A673 (cell line): ENCODE measurements at regions not wholly inside any gene's neighbourhood (a gene's known extent, or its start where the extent isn't known, plus 50 kb on each side); places are given as distances from the start of the nearest gene placed in this dataset.

Source experiments
- BruUV-seq: library from RNA; stranded (reverse); fragments of 400-500 nt; replicated peaks from 2 replicates; lab custom pipeline; 2021; lab: Mats Ljungman, UMichigan
- CTCF ChIA-PET: fragments of 300-600 bp; sonication (Branson Sonifier 250); formaldehyde crosslinking; loops from one replicate; lab custom pipeline; 2022; ENCODE audit warnings: antibody characterized with exemption; lab: Charles Lee
- POLR2A ChIA-PET: fragments of 300-600 bp; sonication (Branson Sonifier 250); formaldehyde crosslinking; loops from one replicate; lab custom pipeline; 2022; ENCODE audit warnings: antibody characterized with exemption; ENCODE audit not compliant: low non-redundant PET; lab: Charles Lee
- DNase-seq: peaks from one replicate; pipeline ENCODE4 v3.0.0-alpha.2; 2015; ENCODE audit warnings: low spot score
- H3K27ac ChIP-seq: fragments of 200-600 bp; sonication (generic); 2 replicates; pipeline ENCODE4 v1.5.1; 2016; ENCODE audit warnings: mixed run types, low read depth, mild to moderate bottlenecking, mixed read lengths, antibody characterized with exemption, low read length; ENCODE audit not compliant: poor library complexity, severe bottlenecking
- H3K27me3 ChIP-seq: fragments of 200-600 bp; sonication (generic); replicated peaks from 2 replicates; pipeline ENCODE4 v1.6.1; 2017; ENCODE audit warnings: mixed run types, low read depth, mild to moderate bottlenecking, mixed read lengths, antibody characterized with exemption, low read length; ENCODE audit not compliant: insufficient read depth, poor library complexity
- H3K36me3 ChIP-seq: fragments of 200-600 bp; sonication (generic); 2 replicates; pipeline ENCODE4 v1.6.1; 2016; ENCODE audit warnings: mixed run types, mild to moderate bottlenecking, mixed read lengths, antibody characterized with exemption, low read length; ENCODE audit not compliant: insufficient read depth, poor library complexity, severe bottlenecking
- H3K4me1 ChIP-seq: fragments of 200-600 bp; sonication (generic); 2 replicates; pipeline ENCODE4 v1.6.1; 2017; ENCODE audit warnings: mixed run types, mild to moderate bottlenecking, mixed read lengths, antibody characterized with exemption, low read length; ENCODE audit not compliant: insufficient read depth, poor library complexity, severe bottlenecking
- H3K4me3 ChIP-seq: fragments of 200-600 bp; sonication (generic); 2 replicates; pipeline ENCODE4 v1.5.1; 2016; ENCODE audit warnings: low read depth, mixed run types, mild to moderate bottlenecking, mixed read lengths, low read length; ENCODE audit not compliant: poor library complexity, severe bottlenecking
- H3K9me3 ChIP-seq: fragments of 200-600 bp; sonication (generic); 2 replicates; pipeline ENCODE4 v1.6.1; 2016; ENCODE audit warnings: mixed run types, low read depth, mild to moderate bottlenecking, mixed read lengths, antibody characterized with exemption, low read length; ENCODE audit not compliant: poor library complexity, severe bottlenecking
- CTCF ChIP-seq: fragments of 300-800, 200-600 bp; sonication (generic); conservative IDR thresholded peaks from 2 replicates; pipeline ENCODE4 v1.5.1; 2017; ENCODE audit warnings: low read depth, mild to moderate bottlenecking, antibody characterized with exemption, low read length, moderate library complexity, mixed read lengths
- EZH2 ChIP-seq: fragments of 200-600 bp; sonication (generic); IDR thresholded peaks from 2 replicates; pipeline ENCODE4 v1.6.1; 2017; ENCODE audit warnings: borderline replicate concordance, low read depth, mild to moderate bottlenecking, mixed read lengths, antibody characterized with exemption, low read length; ENCODE audit not compliant: poor library complexity, severe bottlenecking
- intact Hi-C: fragments of 100-400 bp; cut with micrococcal nuclease; formaldehyde crosslinking; loops from one replicate; pipeline ENCODE4 v1.10.0; 2022; ENCODE audit not compliant: unreplicated experiment

GRCh38 chr11:92811341-92811740, 158.1 kb upstream of the MTNR1B start:
- Histone ChIP-seq H3K27me3 (no peaks in the 10 kb centered on the region), H3K27ac (no peak overlapping the region), H3K9me3 (no peaks in the 10 kb centered on the region), H3K4me3 (no peak overlapping the region), H3K36me3 (no peaks in the 10 kb centered on the region), H3K4me1 (no peaks in the 10 kb centered on the region)
- ChIA-PET POLR2A (no interaction called here), CTCF (no interaction called here)
- DNase-seq: no peak
- no peak for TF ChIP-seq EZH2
- no peak for TF ChIP-seq CTCF
- no TSS peak for BruUV-seq
- intact Hi-C loops: no loop called here

- no peak overlapping the region for H3K4me3 ChIP-seq
- ChIA-PET CTCF (no interaction called here), POLR2A (no interaction called here)
- no peaks in the 10 kb centered on the region for H3K4me1 ChIP-seq
- no peaks in the 10 kb centered on the region for H3K9me3 ChIP-seq
- intact Hi-C loops: no loop called here
- no peak overlapping the region for H3K27ac ChIP-seq
- no peak for DNase-seq
- no TSS peak for BruUV-seq
- no peaks in the 10 kb centered on the region for H3K36me3 ChIP-seq
- no peaks in the 10 kb centered on the region for H3K27me3 ChIP-seq
- TF ChIP-seq CTCF (no peak), EZH2 (no peak)
These were observed 156.6 kb upstream of the MTNR1B start for GRCh38 chr11:92812841-92813240.

GRCh38 chr11:92819830-92820229, 149.6 kb upstream of the MTNR1B start:
- DNase-seq: no peak
- CTCF ChIA-PET: no interaction called here
- Histone ChIP-seq H3K4me1 (no peaks in the 10 kb centered on the region), H3K27ac (no peak overlapping the region), H3K4me3 (no peak overlapping the region), H3K27me3 (no peaks in the 10 kb centered on the region), H3K36me3 (no peaks in the 10 kb centered on the region), H3K9me3 (no peaks in the 10 kb centered on the region)
- intact Hi-C loops: no loop called here
- BruUV-seq: no TSS peak
- TF ChIP-seq CTCF: no peak
- TF ChIP-seq EZH2: no peak
- POLR2A ChIA-PET: no interaction called here
